OCI-LY1 (cell line): ENCODE measurements at regions not wholly inside any gene's neighbourhood (a gene's known extent, or its start where the extent isn't known, plus 50 kb on each side); places are given as distances from the start of the nearest gene placed in this dataset.
"Not testable (repeated sequence)": the region's sequence is repeated elsewhere in the genome, so short reads cannot be mapped to it uniquely, and the experiment has no call there.

Experiments
- H2AFZ ChIP-seq: fragments of 200-600 bp; sonication (generic), shearing (Covaris generic); 2 replicates; pipeline ENCODE4 v1.6.0; 2014; ENCODE audit warnings: antibody characterized with exemption, mild to moderate bottlenecking, low read length
- H3F3A ChIP-seq: fragments of 200-600 bp; sonication (generic), shearing (Covaris generic); 2 replicates; pipeline ENCODE4 v1.6.0; 2014; ENCODE audit warnings: mild to moderate bottlenecking, antibody characterized with exemption, low read length, moderate library complexity; ENCODE audit not compliant: insufficient read depth
- H3K27ac ChIP-seq: fragments of 200-600 bp; sonication (generic); 2 replicates; pipeline ENCODE4 v1.5.1; 2014; ENCODE audit warnings: low read length, mixed run types, mild to moderate bottlenecking, low read depth; ENCODE audit not compliant: poor library complexity, severe bottlenecking
- H3K27me3 ChIP-seq: fragments of 200-600 bp; sonication (generic); 2 replicates; pipeline ENCODE4 v1.6.0; 2014; ENCODE audit warnings: antibody characterized with exemption, mild to moderate bottlenecking, low read length, moderate library complexity; ENCODE audit not compliant: insufficient read depth
- H3K36me3 ChIP-seq: fragments of 200-600 bp; sonication (generic); 2 replicates; pipeline ENCODE4 v1.6.1; 2014; ENCODE audit warnings: mild to moderate bottlenecking, antibody characterized with exemption, low read length, moderate library complexity, mixed read lengths; ENCODE audit not compliant: insufficient read depth
- H3K4me1 ChIP-seq: fragments of 200-600 bp; sonication (generic); 2 replicates; pipeline ENCODE4 v1.5.1; 2014; ENCODE audit warnings: mild to moderate bottlenecking, low read length, moderate library complexity; ENCODE audit not compliant: insufficient read depth, severe bottlenecking
- H3K4me2 ChIP-seq: fragments of 200-600 bp; sonication (generic), shearing (Covaris generic); 2 replicates; pipeline ENCODE4 v1.6.1; 2014; ENCODE audit warnings: low read length
- H3K4me3 ChIP-seq: fragments of 200-600 bp; sonication (generic); 2 replicates; pipeline ENCODE4 v1.5.1; 2014; ENCODE audit warnings: low read length, low read depth, mild to moderate bottlenecking, mixed read lengths; ENCODE audit not compliant: poor library complexity, severe bottlenecking
- H3K79me2 ChIP-seq: fragments of 200-600 bp; shearing (Covaris generic); 2 replicates; pipeline ENCODE4 v1.6.1; 2016; ENCODE audit warnings: mixed run types, low read length, mixed read lengths; ENCODE audit not compliant: insufficient read depth
- H3K9ac ChIP-seq: fragments of 200-600 bp; sonication (generic), shearing (Covaris generic); 2 replicates; pipeline ENCODE4 v1.6.1; 2014; ENCODE audit warnings: mild to moderate bottlenecking, low read length, mixed read lengths
- H3K9me2 ChIP-seq: fragments of 200-600 bp; sonication (generic), shearing (Covaris generic); 2 replicates; pipeline ENCODE4 v1.6.1; 2014; ENCODE audit warnings: low read depth, mild to moderate bottlenecking, low read length, mixed read lengths
- H3K9me3 ChIP-seq: fragments of 200-600 bp; shearing (Covaris generic); 2 replicates; pipeline ENCODE4 v1.6.1; 2014; ENCODE audit warnings: low read length, mixed read lengths
- H4K20me1 ChIP-seq: fragments of 200-600 bp; sonication (generic), shearing (Covaris generic); 2 replicates; pipeline ENCODE4 v1.6.0; 2016; ENCODE audit warnings: mild to moderate bottlenecking, low read length; ENCODE audit not compliant: insufficient read depth
- EZH2 ChIP-seq: fragments of 200-600 bp; sonication (generic), shearing (Covaris generic); IDR thresholded peaks from 2 replicates; pipeline ENCODE4 v1.8.0; 2017; ENCODE audit warnings: borderline replicate concordance, mixed run types, mild to moderate bottlenecking, antibody characterized with exemption, low read length, moderate library complexity, mixed read lengths
- TF ChIP-seq, protein P1 (sequence below): fragments of 200-600 bp; sonication (generic), shearing (Covaris generic); IDR thresholded peaks from 2 replicates; pipeline ENCODE4 v1.5.1; 2017; ENCODE audit warnings: mild to moderate bottlenecking, antibody characterized with exemption, low read length, moderate library complexity, mixed read lengths

DNA sequence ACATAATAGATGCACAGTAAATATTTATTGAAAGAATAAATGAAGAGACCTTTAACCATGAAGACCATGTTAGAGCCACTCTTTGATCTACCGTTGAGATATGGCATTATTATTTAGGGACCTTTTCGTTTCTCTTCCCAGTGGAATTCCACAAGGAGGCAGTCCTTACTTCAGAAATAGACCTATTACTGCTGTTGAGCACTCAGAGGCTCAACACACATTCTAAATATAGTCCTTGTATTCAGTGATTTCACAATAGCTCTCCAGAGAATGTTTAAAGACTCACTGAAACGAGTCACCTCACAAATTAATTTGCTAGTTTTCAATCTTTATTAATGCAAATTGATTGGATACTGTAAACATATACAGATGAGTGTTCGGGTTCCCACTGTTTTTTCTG is 603.8 kb downstream of the CDH8 start:
- no peaks in the 10 kb centered on the region for H3F3A ChIP-seq
- H3K4me3 ChIP-seq: no peak overlapping the region
- H3K4me1 ChIP-seq: no peaks in the 10 kb centered on the region
- no peak overlapping the region for H2AFZ ChIP-seq
- H3K27ac ChIP-seq: no peak overlapping the region
- H3K27me3 ChIP-seq: no peaks in the 10 kb centered on the region
- H3K79me2 ChIP-seq: no peaks in the 10 kb centered on the region
- H4K20me1 ChIP-seq: no peaks in the 10 kb centered on the region
- TF ChIP-seq, protein P1, sequence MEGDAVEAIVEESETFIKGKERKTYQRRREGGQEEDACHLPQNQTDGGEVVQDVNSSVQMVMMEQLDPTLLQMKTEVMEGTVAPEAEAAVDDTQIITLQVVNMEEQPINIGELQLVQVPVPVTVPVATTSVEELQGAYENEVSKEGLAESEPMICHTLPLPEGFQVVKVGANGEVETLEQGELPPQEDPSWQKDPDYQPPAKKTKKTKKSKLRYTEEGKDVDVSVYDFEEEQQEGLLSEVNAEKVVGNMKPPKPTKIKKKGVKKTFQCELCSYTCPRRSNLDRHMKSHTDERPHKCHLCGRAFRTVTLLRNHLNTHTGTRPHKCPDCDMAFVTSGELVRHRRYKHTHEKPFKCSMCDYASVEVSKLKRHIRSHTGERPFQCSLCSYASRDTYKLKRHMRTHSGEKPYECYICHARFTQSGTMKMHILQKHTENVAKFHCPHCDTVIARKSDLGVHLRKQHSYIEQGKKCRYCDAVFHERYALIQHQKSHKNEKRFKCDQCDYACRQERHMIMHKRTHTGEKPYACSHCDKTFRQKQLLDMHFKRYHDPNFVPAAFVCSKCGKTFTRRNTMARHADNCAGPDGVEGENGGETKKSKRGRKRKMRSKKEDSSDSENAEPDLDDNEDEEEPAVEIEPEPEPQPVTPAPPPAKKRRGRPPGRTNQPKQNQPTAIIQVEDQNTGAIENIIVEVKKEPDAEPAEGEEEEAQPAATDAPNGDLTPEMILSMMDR: no peak
- no peak for TF ChIP-seq EZH2
- no peaks in the 10 kb centered on the region for H3K36me3 ChIP-seq
- H3K4me2 ChIP-seq: no peak overlapping the region
- no peaks in the 10 kb centered on the region for H3K9me3 ChIP-seq
- H3K9ac ChIP-seq: no peak overlapping the region
- H3K9me2 ChIP-seq: no peaks in the 10 kb centered on the region

DNA sequence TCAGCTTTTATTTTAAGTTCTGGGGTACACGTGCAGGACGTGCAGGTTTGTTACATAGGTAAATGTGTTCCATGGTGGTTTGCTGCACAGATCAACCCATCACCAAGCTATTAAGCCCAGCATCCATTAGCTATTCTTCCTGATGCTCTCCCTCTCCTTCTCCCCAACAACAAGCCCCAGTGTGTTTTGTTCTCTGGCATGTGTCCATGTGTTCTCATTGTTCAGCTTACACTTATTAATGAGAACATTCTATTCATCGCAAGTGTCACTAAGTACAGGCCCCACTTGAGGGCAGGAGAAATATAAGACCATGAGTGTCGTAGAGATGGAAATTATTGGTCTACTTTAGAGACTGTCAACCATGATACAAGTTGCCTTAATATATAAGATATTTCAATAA is 615.1 kb downstream of the CDH8 start:
- Histone ChIP-seq H3K4me2 (no peak overlapping the region), H3K9ac (no peak overlapping the region), H3K79me2 (no peaks in the 10 kb centered on the region), H3K27ac (no peak overlapping the region), H3F3A (no peaks in the 10 kb centered on the region), H3K27me3 (no peaks in the 10 kb centered on the region), H4K20me1 (no peaks in the 10 kb centered on the region), H3K4me1 (no peaks in the 10 kb centered on the region), H3K4me3 (no peak overlapping the region), H3K9me2 (no peaks in the 10 kb centered on the region), H3K36me3 (no peaks in the 10 kb centered on the region), H3K9me3 (no peaks in the 10 kb centered on the region), H2AFZ (no peak overlapping the region)
- TF ChIP-seq, protein P1: no peak
- TF ChIP-seq EZH2: no peak

DNA sequence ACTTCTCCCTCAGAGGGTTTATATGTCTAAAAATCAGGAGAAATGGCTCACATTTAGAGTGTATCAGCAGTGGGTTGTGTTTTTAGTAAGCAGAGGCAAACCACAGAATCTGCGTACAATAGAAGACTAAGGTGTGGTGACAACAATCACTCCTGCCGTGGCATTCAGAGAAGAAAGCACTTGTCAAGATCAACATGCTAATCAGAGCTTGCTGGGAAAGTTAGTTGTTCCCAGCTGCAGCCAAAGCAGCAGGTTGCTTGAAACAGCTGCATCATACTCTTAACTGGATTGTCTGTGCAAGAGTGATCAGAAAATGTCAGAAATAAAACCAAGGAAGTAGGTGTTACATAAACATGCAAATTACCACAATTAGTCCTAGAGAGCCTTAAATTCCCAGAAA is 616.4 kb downstream of the CDH8 start:
- H3K9ac ChIP-seq: no peak overlapping the region
- no peaks in the 10 kb centered on the region for H4K20me1 ChIP-seq
- H3K27ac ChIP-seq: no peak overlapping the region
- no peaks in the 10 kb centered on the region for H3K79me2 ChIP-seq
- H3K27me3 ChIP-seq: no peaks in the 10 kb centered on the region
- no peaks in the 10 kb centered on the region for H3K9me2 ChIP-seq
- H3K9me3 ChIP-seq: no peaks in the 10 kb centered on the region
- no peak overlapping the region for H3K4me2 ChIP-seq
- no peaks in the 10 kb centered on the region for H3K36me3 ChIP-seq
- no peak overlapping the region for H2AFZ ChIP-seq
- H3F3A ChIP-seq: no peaks in the 10 kb centered on the region
- H3K4me3 ChIP-seq: no peak overlapping the region
- no peaks in the 10 kb centered on the region for H3K4me1 ChIP-seq
- TF ChIP-seq, protein P1: no peak
- no peak for TF ChIP-seq EZH2

DNA sequence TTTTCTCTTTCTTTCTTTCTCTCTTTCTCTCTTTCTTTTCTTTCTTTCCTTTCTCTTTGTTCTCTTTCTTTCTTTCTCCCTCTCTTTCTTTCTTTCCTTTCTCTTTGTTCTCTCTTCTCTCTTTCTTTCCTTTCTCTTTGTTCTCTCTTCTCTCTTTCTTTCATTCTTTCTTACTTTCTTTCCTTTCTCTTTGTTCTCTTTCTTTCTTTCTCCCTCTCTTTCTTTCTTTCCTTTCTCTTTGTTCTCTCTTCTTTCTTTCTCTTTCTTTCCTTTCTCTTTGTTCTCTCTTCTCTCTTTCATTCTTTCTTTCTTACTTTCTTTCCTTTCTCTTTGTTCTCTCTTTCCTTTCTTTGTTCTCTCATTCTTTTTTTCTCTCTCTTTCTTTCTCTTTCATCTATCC is 617.4 kb downstream of the CDH8 start:
- not testable (repeated sequence) for H3F3A ChIP-seq, H3K9me2 ChIP-seq, H3K9ac ChIP-seq, H3K36me3 ChIP-seq, H4K20me1 ChIP-seq, H3K79me2 ChIP-seq, H3K9me3 ChIP-seq, H3K27me3 ChIP-seq, H3K4me1 ChIP-seq, H3K4me3 ChIP-seq, H3K4me2 ChIP-seq, H3K27ac ChIP-seq, H2AFZ ChIP-seq
